Hepatocyte (in vitro differentiated cells): ENCODE measurements at regions not wholly inside any gene's neighbourhood (a gene's known extent, or its start where the extent isn't known, plus 50 kb on each side); places are given as distances from the start of the nearest gene placed in this dataset.

Source experiments
- CTCF ChIP-seq: fragments of 200-600 bp; sonication (generic); IDR thresholded peaks from 2 replicates; pipeline ENCODE4 v1.5.1; 2016; ENCODE audit warnings: antibody characterized with exemption, mild to moderate bottlenecking; ENCODE audit not compliant: poor library complexity
- EZH2 ChIP-seq: fragments of 200-600 bp; sonication (generic); IDR thresholded peaks from 2 replicates; pipeline ENCODE4 v1.6.1; 2016; ENCODE audit warnings: antibody characterized with exemption, mild to moderate bottlenecking, borderline replicate concordance
- EZH2phosphoT487 ChIP-seq: fragments of 200-600 bp; sonication (generic); IDR thresholded peaks from one replicate; pipeline ENCODE4 v1.6.1; 2018; ENCODE audit warnings: antibody characterized with exemption, mild to moderate bottlenecking, low read depth, moderate library complexity; ENCODE audit not compliant: unreplicated experiment, severe bottlenecking

- TF ChIP-seq CTCF = no peak
- TF ChIP-seq EZH2phosphoT487 = no peak
- no peak for TF ChIP-seq EZH2
These were observed 104.7 kb downstream of the LRATD1 start for GRCh38 chr2:14737201-14737600.
